ENCODE measurements at regions not wholly inside any gene's neighbourhood (a gene's known extent, or its start where the extent isn't known, plus 50 kb on each side); places are given as distances from the start of the nearest gene placed in this dataset.

GRCh38 chr7:12139416-12139815 is 71.7 kb upstream of the TMEM106B start:
- TF ChIP-seq, protein P1, sequence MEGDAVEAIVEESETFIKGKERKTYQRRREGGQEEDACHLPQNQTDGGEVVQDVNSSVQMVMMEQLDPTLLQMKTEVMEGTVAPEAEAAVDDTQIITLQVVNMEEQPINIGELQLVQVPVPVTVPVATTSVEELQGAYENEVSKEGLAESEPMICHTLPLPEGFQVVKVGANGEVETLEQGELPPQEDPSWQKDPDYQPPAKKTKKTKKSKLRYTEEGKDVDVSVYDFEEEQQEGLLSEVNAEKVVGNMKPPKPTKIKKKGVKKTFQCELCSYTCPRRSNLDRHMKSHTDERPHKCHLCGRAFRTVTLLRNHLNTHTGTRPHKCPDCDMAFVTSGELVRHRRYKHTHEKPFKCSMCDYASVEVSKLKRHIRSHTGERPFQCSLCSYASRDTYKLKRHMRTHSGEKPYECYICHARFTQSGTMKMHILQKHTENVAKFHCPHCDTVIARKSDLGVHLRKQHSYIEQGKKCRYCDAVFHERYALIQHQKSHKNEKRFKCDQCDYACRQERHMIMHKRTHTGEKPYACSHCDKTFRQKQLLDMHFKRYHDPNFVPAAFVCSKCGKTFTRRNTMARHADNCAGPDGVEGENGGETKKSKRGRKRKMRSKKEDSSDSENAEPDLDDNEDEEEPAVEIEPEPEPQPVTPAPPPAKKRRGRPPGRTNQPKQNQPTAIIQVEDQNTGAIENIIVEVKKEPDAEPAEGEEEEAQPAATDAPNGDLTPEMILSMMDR (conservative IDR thresholded peaks at IDR 0.05; ENCODE audit: low read length): no peak
- TF ChIP-seq EZH2phosphoT487 (IDR thresholded peaks at IDR 0.05; ENCODE audit: borderline replicate concordance, low read depth, low read length): no peak

All from OCI-LY7 (cell line).